CD4-positive, alpha-beta T cell (primary cell): ENCODE measurements at regions not wholly inside any gene's neighbourhood (a gene's known extent, or its start where the extent isn't known, plus 50 kb on each side); places are given as distances from the start of the nearest gene placed in this dataset.
"Not testable (repeated sequence)": the region's sequence is repeated elsewhere in the genome, so short reads cannot be mapped to it uniquely, and the experiment has no call there.

Source experiments
- ATAC-seq: fragments of 200-7000 bp; cut with Tn5 transposase; one replicate; pipeline ENCODE4 v1.10.0; 2022; ENCODE audit warnings: mild to moderate bottlenecking; ENCODE audit not compliant: poor library complexity
- CTCF ChIA-PET: fragments of 350-600 bp; sonication (Branson Sonifier 250); formaldehyde crosslinking; loops from one replicate; lab custom pipeline; 2021; ENCODE audit warnings: antibody characterized with exemption, inconsistent platforms; lab: Charles Lee
- POLR2A ChIA-PET: fragments of 350-600 bp; sonication (Branson Sonifier 250); formaldehyde crosslinking; loops from one replicate; lab custom pipeline; 2021; ENCODE audit warnings: antibody characterized with exemption, inconsistent platforms; lab: Charles Lee
- DNase-seq, 14 experiments: peaks; one replicate each; pipeline ENCODE4 v3.0.0-alpha.2; 2013 to 2020; ENCODE audit warnings: mixed read lengths in 2 of 14
- H3K27ac ChIP-seq, 2 donors: one replicate each; pipeline versions ENCODE4 v1.5.1 to v1.7.0; 2013; ENCODE audit warnings: low read length in 2 of 2, low read depth in 1 of 2, mild to moderate bottlenecking in 1 of 2
- H3K27me3 ChIP-seq, 2 experiments: 1 replicate in 1 of 2; 2 replicates in 1 of 2; pipeline versions ENCODE4 v1.6.1 to v1.7.0; 2013; ENCODE audit warnings: low read length in 2 of 2, control low read depth in 1 of 2, mild to moderate bottlenecking in 1 of 2, moderate library complexity in 1 of 2; ENCODE audit not compliant: insufficient read depth in 2 of 2, control insufficient read depth in 1 of 2
- H3K36me3 ChIP-seq: one replicate; pipeline ENCODE4 v1.6.1; 2013; ENCODE audit warnings: low read length, control low read depth; ENCODE audit not compliant: insufficient read depth
- H3K4me1 ChIP-seq: one replicate; pipeline ENCODE4 v1.6.1; 2013; ENCODE audit warnings: low read length, control low read depth; ENCODE audit not compliant: insufficient read depth
- H3K4me3 ChIP-seq: one replicate; pipeline ENCODE4 v1.5.1; 2013; ENCODE audit warnings: mild to moderate bottlenecking, low read length, moderate library complexity
- H3K9me3 ChIP-seq, 2 experiments: 1 replicate in 1 of 2; 2 replicates in 1 of 2; pipeline versions ENCODE4 v1.6.1 to v1.7.0; 2013; ENCODE audit warnings: low read length in 2 of 2, mild to moderate bottlenecking in 2 of 2, control low read depth in 1 of 2, moderate library complexity in 1 of 2; ENCODE audit not compliant: control insufficient read depth in 1 of 2, insufficient read depth in 1 of 2
- H3K27ac Mint-ChIP-seq: one replicate; pipeline ENCODE4 v1.8.0; 2020; ENCODE audit warnings: mixed read lengths
- H3K27me3 Mint-ChIP-seq: one replicate; pipeline ENCODE4 v1.8.0; 2021; ENCODE audit warnings: mixed read lengths
- H3K36me3 Mint-ChIP-seq: one replicate; pipeline ENCODE4 v1.8.0; 2021; ENCODE audit warnings: low read depth, mixed read lengths
- H3K4me1 Mint-ChIP-seq: one replicate; pipeline ENCODE4 v1.8.0; 2021; ENCODE audit warnings: low read depth, mixed read lengths
- H3K4me3 Mint-ChIP-seq: one replicate; pipeline ENCODE4 v1.8.0; 2020; ENCODE audit warnings: mild to moderate bottlenecking, mixed read lengths
- H3K9me3 Mint-ChIP-seq: one replicate; pipeline ENCODE4 v1.8.0; 2020; ENCODE audit warnings: mixed read lengths
- intact Hi-C, 2 experiments: fragments of 100-400 bp; cut with DNase I in 1 of 2; cut with micrococcal nuclease in 1 of 2; formaldehyde crosslinking; loops; one replicate each; pipeline versions ENCODE4 v1.15.1 to v1.9.0; 2023 to 2025; cut with DNase I, micrococcal nuclease

GRCh38 chr5:34127818-34128217, 84.8 kb upstream of the C1QTNF3 start:
- H3K27ac ChIP-seq, POLR2A ChIA-PET, DNase-seq, H3K36me3 Mint-ChIP-seq, H3K4me1 Mint-ChIP-seq, H3K36me3 ChIP-seq, H3K4me1 ChIP-seq, H3K4me3 Mint-ChIP-seq, H3K4me3 ChIP-seq, H3K27me3 ChIP-seq, intact Hi-C loops, ATAC-seq, H3K9me3 Mint-ChIP-seq, H3K27me3 Mint-ChIP-seq, H3K9me3 ChIP-seq, CTCF ChIA-PET, H3K27ac Mint-ChIP-seq: not testable (repeated sequence)

DNA sequence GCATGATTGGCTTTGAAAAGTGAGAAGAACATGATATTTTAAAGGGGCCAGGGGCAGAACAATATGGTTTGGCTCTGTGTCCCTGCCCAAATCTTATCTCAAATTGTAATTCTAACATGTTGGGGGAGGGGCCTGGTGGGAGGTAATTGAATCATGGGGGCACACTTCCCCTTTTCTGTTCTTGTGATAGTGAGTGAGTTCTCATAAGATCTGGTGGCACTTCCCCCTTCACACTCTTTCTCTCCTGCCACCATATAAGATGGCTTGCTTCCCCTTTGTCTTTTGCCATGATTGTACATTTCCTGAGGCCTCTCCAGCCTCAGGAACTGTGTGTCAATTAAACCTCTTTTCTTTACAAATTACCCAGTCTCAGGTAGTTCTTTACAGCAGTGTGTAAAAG, 85.9 kb upstream of the C1QTNF3 start:
- CTCF ChIA-PET, H3K36me3 ChIP-seq, intact Hi-C loops, H3K27me3 ChIP-seq, H3K4me1 ChIP-seq, POLR2A ChIA-PET, H3K4me1 Mint-ChIP-seq, ATAC-seq, H3K4me3 ChIP-seq, H3K27ac Mint-ChIP-seq, H3K27ac ChIP-seq, H3K9me3 Mint-ChIP-seq, H3K9me3 ChIP-seq, DNase-seq, H3K4me3 Mint-ChIP-seq, H3K27me3 Mint-ChIP-seq: not testable (repeated sequence)
- peaks cover 10% of the 10 kb centered on the region for H3K36me3 Mint-ChIP-seq

GRCh38 chr5:34154988-34155387, 112.0 kb upstream of the C1QTNF3 start:
- POLR2A ChIA-PET, DNase-seq, H3K9me3 ChIP-seq, ATAC-seq, H3K4me1 ChIP-seq, intact Hi-C loops, H3K4me3 ChIP-seq, H3K4me3 Mint-ChIP-seq, H3K36me3 ChIP-seq, H3K4me1 Mint-ChIP-seq, H3K27ac ChIP-seq, CTCF ChIA-PET, H3K27me3 Mint-ChIP-seq, H3K27me3 ChIP-seq, H3K9me3 Mint-ChIP-seq, H3K27ac Mint-ChIP-seq: not testable (repeated sequence)
- peaks cover 21% of the 10 kb centered on the region for H3K36me3 Mint-ChIP-seq

DNA sequence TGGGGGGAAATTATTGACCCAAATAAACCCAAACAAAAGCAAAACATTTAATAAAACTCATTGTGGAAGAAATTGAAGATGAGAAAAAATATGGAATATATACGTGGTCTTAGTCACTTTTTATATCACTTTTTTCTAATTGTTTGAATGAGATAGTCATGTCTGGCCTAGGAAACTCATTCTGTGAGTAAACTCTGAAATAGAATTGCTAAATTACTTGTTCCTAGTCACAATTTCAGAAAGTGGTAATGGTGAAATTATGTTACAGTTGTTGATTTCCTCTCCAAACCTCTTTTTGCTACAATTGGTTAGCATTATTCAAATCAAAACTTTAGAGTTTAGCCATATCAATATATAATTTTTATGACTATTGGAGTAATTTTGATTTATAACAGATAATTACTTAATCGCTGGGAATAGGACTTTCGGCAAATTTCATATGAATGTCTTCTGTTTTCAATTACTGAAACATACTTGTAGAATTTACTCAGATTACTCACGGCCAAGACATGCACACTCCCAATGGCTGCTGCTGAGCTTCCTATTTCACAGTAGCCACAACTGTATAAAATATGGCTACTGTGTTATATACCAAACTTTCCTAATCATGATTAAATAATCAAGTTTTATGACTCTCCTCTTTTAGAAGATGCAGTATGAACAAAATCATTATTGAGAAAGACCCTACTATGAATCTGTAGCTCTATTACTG, 113.8 kb upstream of the C1QTNF3 start:
- not testable (repeated sequence) for H3K4me1 Mint-ChIP-seq

GRCh38 chr5:34160904-34161303, 117.9 kb upstream of the C1QTNF3 start:
- H3K27me3 Mint-ChIP-seq, H3K27ac Mint-ChIP-seq, H3K36me3 Mint-ChIP-seq, H3K9me3 ChIP-seq, H3K4me1 Mint-ChIP-seq, intact Hi-C loops, H3K9me3 Mint-ChIP-seq, H3K27me3 ChIP-seq, H3K4me3 ChIP-seq, CTCF ChIA-PET, DNase-seq, H3K4me3 Mint-ChIP-seq, H3K27ac ChIP-seq, H3K4me1 ChIP-seq, ATAC-seq, POLR2A ChIA-PET, H3K36me3 ChIP-seq: not testable (repeated sequence)

More for the DNA sequence above, 113.8 kb upstream of the C1QTNF3 start:
- H3K9me3 ChIP-seq, H3K4me3 Mint-ChIP-seq, H3K36me3 ChIP-seq, POLR2A ChIA-PET, H3K9me3 Mint-ChIP-seq, H3K27ac Mint-ChIP-seq, ATAC-seq, H3K4me3 ChIP-seq, CTCF ChIA-PET, H3K27ac ChIP-seq, DNase-seq, H3K27me3 ChIP-seq, H3K4me1 ChIP-seq, intact Hi-C loops, H3K27me3 Mint-ChIP-seq: not testable (repeated sequence)
- peaks cover 21% of the 10 kb centered on the region for H3K36me3 Mint-ChIP-seq

DNA sequence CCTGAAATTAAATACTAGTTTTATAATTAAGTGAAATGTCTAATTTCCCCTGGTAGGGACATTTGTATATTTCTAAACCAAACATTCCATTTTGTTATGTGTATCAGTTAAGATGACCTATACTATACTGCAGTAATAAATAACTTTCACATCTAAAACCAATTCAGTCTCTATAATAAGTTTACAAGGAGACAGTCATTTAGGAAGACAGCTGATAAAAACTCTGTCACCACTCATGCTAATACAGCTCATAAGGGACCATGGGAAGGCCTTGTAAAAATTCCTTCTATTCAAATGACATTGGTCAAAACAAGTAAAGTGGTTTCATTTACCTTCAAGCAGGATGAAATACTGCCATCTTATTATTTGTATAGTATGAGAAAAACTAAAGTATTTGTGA, 128.4 kb upstream of the C1QTNF3 start:
- H3K9me3 ChIP-seq, H3K4me1 ChIP-seq, POLR2A ChIA-PET, CTCF ChIA-PET, H3K27me3 ChIP-seq, H3K4me1 Mint-ChIP-seq, ATAC-seq, H3K27me3 Mint-ChIP-seq, H3K27ac Mint-ChIP-seq, H3K4me3 ChIP-seq, H3K4me3 Mint-ChIP-seq, H3K36me3 ChIP-seq, intact Hi-C loops, DNase-seq, H3K27ac ChIP-seq, H3K9me3 Mint-ChIP-seq: not testable (repeated sequence)
- H3K36me3 Mint-ChIP-seq, result peaks cover 45% of the 10 kb centered on the region

- H3K4me1 ChIP-seq, POLR2A ChIA-PET, H3K4me1 Mint-ChIP-seq, H3K27me3 Mint-ChIP-seq, CTCF ChIA-PET, ATAC-seq, H3K27ac ChIP-seq, H3K27ac Mint-ChIP-seq, H3K9me3 Mint-ChIP-seq, H3K4me3 Mint-ChIP-seq, H3K4me3 ChIP-seq, H3K27me3 ChIP-seq, H3K9me3 ChIP-seq: not testable (repeated sequence)
- intact Hi-C loops, result loop anchor here in 1 of 2 experiments (10.0 kb wide), 1 partner anchor 285 kb away; no protein-coding TSS in a partner anchor
- peaks cover 34% of the 10 kb centered on the region for H3K36me3 ChIP-seq
- peaks cover 52% of the 10 kb centered on the region for H3K36me3 Mint-ChIP-seq
- DNase-seq, result peak in 2 of 14 experiments; percentile 0 to 25
Measured at GRCh38 chr5:34179453-34180190, 136.6 kb upstream of the C1QTNF3 start.
